Prostate gland (tissue), 2 donors: ENCODE measurements at regions not wholly inside any gene's neighbourhood (a gene's known extent, or its start where the extent isn't known, plus 50 kb on each side); places are given as distances from the start of the nearest gene placed in this dataset.

Experiments
- DNase-seq: peaks from one replicate; pipeline ENCODE4 v3.0.0-alpha.2; 2019; ENCODE audit warnings: low spot score
- H3K27ac ChIP-seq, 2 donors: fragments of 200-600 bp; sonication (generic); 2 replicates each; pipeline ENCODE4 v1.5.1; 2017 to 2019
- H3K27me3 ChIP-seq: fragments of 200-600 bp; sonication (generic); replicated peaks from 2 replicates; pipeline ENCODE4 v1.5.1; 2019; ENCODE audit not compliant: insufficient read depth
- H3K36me3 ChIP-seq, 2 donors: fragments of 200-600 bp; sonication (generic); 1 replicate in 1 of 2; 2 replicates in 1 of 2; pipeline versions ENCODE4 v1.5.1 to v1.8.1; 2017 to 2019
- H3K4me1 ChIP-seq: fragments of 200-600 bp; sonication (generic); replicated peaks from 2 replicates; pipeline ENCODE4 v1.5.1; 2019
- H3K4me3 ChIP-seq, 2 donors: fragments of 200-600 bp; sonication (generic); 2 replicates each; pipeline ENCODE4 v1.5.1; 2017 to 2019
- H3K9me3 ChIP-seq: fragments of 200-600 bp; sonication (generic); 2 replicates; pipeline ENCODE4 v1.5.1; 2017
- POLR2A ChIP-seq: fragments of 450-650 bp; IDR thresholded peaks from one replicate; pipeline ENCODE4 v1.6.1; 2016; ENCODE audit warnings: antibody characterized with exemption, mild to moderate bottlenecking
- POLR2AphosphoS5 ChIP-seq: sonication (generic); formaldehyde crosslinking; IDR thresholded peaks from one replicate; pipeline ENCODE4 v1.6.1; 2017; ENCODE audit warnings: antibody characterized with exemption
- WGBS: methylation state at CpG from one replicate; pipeline ENCODE4 v1.1.5; 2018; 5-methylcytosine and 5-hydroxymethylcytosine counted together
- intact Hi-C: fragments of 100-400 bp; cut with DNase I; formaldehyde crosslinking; loops from one replicate; pipeline ENCODE4 v1.14.2; 2022
- TF ChIP-seq, protein P1 (sequence below), 4 experiments: fragments of 200-600 bp in 2 of 4; fragments of 450-650 bp in 2 of 4; sonication (generic) in 2 of 4; IDR thresholded peaks; 1 replicate in 3 of 4; 2 replicates in 1 of 4; pipeline ENCODE4 v1.5.1; 2016 to 2019; ENCODE audit warnings: antibody characterized with exemption in 4 of 4, mild to moderate bottlenecking in 2 of 4, moderate library complexity in 2 of 4

DNA sequence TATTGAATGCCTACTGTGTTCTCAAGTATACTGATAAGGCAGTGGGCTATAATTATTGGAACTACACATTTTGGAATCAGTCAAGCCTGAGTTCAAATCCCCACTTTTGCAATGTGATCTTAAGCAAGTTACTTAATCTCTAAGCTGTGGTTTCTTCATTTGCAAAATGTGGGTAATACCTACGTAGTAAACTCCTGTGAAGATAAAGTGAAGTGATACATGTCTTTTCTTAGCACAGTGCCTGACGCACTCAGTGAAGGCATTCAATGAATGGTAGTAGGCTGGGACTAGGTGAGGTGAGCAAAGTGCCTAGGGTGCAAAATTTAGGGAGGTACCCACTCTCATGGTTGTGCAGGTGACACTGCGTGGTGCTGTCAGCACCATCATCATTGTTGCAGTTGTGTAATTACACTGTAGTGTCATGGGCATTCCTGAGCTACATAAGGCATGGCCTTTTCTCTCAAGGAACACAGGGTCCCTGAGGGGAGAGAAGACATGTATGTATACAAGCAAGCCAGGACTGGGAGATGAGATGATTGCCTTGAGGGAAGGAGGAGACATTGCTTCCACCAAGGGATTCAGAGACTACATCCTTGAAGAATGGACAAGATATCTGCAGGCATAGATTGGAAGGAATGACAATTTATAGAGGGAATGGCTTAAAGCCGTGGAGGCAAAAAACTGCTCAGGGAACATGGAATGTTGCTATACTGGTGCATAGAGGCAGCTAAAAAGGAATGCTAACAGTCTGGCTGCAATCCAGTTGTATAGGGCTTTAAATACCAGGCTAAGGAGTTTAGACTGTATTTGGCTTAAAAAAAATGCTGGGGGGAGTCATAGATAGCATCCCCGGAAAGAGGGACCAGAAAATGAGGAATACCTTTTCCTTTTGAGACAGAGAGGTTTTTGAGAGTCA lies 129.2 kb upstream of the ARHGAP5 start:
- intact Hi-C loops: no loop called here
- Histone ChIP-seq H3K27ac (no peak overlapping the region), H3K27me3 (no peaks in the 10 kb centered on the region), H3K4me3 (no peak overlapping the region), H3K36me3 (no peaks in the 10 kb centered on the region), H3K4me1 (no peaks in the 10 kb centered on the region), H3K9me3 (no peaks in the 10 kb centered on the region)
- 74% methylated on average over 5 of the region's 5 CpGs for WGBS
- TF ChIP-seq POLR2A (no peak), POLR2AphosphoS5 (no peak)
- TF ChIP-seq, protein P1, sequence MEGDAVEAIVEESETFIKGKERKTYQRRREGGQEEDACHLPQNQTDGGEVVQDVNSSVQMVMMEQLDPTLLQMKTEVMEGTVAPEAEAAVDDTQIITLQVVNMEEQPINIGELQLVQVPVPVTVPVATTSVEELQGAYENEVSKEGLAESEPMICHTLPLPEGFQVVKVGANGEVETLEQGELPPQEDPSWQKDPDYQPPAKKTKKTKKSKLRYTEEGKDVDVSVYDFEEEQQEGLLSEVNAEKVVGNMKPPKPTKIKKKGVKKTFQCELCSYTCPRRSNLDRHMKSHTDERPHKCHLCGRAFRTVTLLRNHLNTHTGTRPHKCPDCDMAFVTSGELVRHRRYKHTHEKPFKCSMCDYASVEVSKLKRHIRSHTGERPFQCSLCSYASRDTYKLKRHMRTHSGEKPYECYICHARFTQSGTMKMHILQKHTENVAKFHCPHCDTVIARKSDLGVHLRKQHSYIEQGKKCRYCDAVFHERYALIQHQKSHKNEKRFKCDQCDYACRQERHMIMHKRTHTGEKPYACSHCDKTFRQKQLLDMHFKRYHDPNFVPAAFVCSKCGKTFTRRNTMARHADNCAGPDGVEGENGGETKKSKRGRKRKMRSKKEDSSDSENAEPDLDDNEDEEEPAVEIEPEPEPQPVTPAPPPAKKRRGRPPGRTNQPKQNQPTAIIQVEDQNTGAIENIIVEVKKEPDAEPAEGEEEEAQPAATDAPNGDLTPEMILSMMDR (IDR thresholded peaks at IDR 0.05): no peak
- no peak for DNase-seq

DNA sequence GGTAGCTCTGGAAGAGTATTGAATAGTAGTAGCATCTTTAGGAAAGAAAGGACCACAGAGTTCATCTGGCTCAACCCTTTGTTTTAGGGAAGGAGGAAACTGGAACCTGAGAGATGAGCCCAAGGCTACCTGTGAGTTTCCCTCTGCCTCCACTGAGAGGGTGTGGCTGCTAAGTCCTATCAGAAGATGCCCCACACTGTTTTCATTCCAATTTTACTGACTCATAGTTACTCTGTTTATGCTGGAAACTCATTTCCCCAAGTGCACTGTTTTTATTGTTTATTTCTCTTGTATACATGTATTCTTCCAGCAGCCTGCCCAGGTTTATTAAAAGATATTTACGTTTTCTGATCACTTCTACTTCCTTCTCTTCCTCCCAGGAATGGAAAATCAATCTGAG lies 127.4 kb upstream of the ARHGAP5 start:
- intact Hi-C loops: no loop called here
- no peaks in the 10 kb centered on the region for H3K4me1 ChIP-seq
- H3K27ac ChIP-seq: no peak overlapping the region
- H3K36me3 ChIP-seq: no peaks in the 10 kb centered on the region
- no peaks in the 10 kb centered on the region for H3K27me3 ChIP-seq
- 75% methylated on average over 1 of the region's 1 CpG for WGBS
- no peak overlapping the region for H3K4me3 ChIP-seq
- TF ChIP-seq, protein P1 (IDR thresholded peaks at IDR 0.05): no peak
- TF ChIP-seq POLR2A (no peak), POLR2AphosphoS5 (no peak)
- H3K9me3 ChIP-seq: no peaks in the 10 kb centered on the region
- no peak for DNase-seq

DNA sequence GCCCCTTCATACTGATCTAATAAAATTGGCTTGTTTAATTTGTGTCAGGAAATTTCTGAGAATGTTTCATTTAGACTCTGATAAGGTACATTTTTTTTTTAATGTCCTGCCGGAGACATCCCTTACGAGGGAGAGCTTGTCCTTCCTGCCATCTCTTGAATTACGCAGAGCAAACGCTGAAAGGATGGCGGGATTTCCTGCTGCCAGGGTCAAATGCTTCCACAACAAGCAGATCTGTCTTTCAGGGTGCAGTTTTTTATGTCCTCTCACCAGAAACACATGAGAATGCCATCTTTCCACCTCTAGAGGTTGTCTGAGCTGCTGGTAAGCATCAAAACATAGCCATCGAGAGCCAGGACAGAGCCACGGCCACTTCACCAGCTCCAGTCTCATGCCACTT lies 126.8 kb upstream of the ARHGAP5 start:
- TF ChIP-seq, protein P1 (IDR thresholded peaks at IDR 0.05): no peak
- no peak for TF ChIP-seq POLR2A
- TF ChIP-seq POLR2AphosphoS5: no peak
- H3K4me1 ChIP-seq: no peaks in the 10 kb centered on the region
- WGBS: 59% methylated on average over 7 of the region's 7 CpGs
- H3K36me3 ChIP-seq: no peaks in the 10 kb centered on the region
- no peaks in the 10 kb centered on the region for H3K9me3 ChIP-seq
- no peak overlapping the region for H3K27ac ChIP-seq
- no peak overlapping the region for H3K4me3 ChIP-seq
- no peak for DNase-seq
- intact Hi-C loops: no loop called here
- no peaks in the 10 kb centered on the region for H3K27me3 ChIP-seq

DNA sequence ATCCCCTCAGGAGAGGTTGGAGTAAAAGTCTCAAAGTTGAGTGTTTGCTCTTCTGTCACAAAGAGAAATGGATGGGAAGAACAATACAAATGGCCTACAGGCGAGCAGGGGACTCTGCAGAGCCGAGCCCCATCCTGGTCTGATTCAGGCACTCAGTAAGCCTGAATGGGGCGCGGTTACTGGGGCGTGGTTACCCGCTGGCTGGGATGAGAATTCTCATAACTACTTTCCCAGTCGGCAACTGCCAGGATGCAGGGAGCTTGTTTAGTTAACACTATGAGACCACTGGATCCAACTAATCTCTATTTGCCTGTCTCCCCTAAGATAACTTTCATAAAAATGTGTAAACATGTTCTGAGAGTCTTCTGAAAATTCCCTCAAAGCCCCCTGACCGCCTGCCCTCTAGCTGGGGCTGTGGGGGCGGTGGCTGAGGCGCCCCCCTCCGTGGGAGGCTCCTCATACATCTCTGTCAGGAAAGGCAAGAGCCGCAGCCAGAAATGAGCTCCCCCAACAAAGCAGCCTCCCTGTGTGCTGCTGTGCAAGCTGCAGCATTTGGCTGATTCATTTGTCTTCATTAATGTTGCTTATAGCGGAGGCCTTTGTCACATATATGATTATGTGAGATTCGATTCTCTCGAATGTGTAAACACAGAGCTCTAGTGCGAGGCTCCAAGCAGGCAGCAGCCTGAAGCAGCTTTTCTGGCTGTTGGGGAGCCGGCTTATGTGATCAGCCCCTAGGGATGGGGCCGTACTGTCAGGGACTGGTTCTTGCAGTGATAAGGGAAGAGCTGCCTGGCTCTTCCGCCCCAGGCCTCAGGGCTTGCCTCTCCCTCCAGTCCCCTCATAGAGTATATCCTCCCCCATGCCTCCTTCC lies 126.1 kb upstream of the ARHGAP5 start:
- Histone ChIP-seq H3K27me3 (no peaks in the 10 kb centered on the region), H3K4me1 (no peaks in the 10 kb centered on the region), H3K4me3 (no peak overlapping the region), H3K27ac (no peak overlapping the region), H3K9me3 (no peaks in the 10 kb centered on the region), H3K36me3 (no peaks in the 10 kb centered on the region)
- DNase-seq: no peak
- intact Hi-C loops: no loop called here
- 30% methylated on average over 19 of the region's 19 CpGs for WGBS
- TF ChIP-seq POLR2A: no peak
- TF ChIP-seq POLR2AphosphoS5: no peak
- TF ChIP-seq, protein P1 (IDR thresholded peaks at IDR 0.05): no peak
